ENCODE measurements at regions not wholly inside any gene's neighbourhood (a gene's known extent, or its start where the extent isn't known, plus 50 kb on each side); places are given as distances from the start of the nearest gene placed in this dataset.
"Not testable (repeated sequence)": the region's sequence is repeated elsewhere in the genome, so short reads cannot be mapped to it uniquely, and the experiment has no call there.

- DNase-seq = no peak
These were observed 1118.9 kb upstream of the CELF2 start for GRCh38 chr10:9898633-9899395.

DNA sequence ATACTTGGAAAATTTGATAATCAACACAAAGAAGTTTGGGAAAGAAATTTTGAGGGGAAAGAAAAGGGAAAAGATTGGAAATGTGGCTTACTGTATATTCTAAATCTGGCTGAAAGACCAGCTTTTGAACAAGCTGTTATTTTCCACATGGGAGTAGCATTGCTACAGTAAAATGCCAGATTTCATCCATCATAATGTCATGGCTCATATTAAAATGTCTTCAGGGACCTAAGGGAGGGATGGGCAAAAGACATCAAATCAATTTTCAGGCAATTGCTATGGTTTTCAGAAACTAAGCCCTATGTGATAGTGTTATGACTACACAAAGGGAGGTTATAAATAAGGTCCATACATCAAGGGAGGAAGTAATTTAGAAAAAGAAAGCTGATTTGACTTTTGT, 1116.9 kb upstream of the CELF2 start:
- DNase-seq = no peak

DNA sequence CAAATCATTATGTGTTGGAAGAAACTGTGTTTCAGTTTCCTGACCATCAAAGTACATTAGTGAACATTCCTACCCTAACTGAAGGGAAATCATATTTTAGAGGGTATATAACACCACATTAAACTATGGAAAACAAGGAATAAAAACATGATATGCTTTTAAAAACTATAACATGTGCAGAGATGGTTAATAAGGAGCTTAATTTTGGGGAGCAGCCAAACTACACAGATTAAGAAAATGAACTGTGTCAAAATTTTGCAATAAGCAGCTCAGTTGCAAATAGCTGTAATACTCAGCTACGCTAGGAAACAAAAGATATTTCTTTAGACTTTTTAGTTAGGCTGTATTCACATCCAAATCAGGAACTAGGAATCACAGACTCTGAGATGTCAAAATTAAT, 1115.7 kb upstream of the CELF2 start:
- DNase-seq = no peak

DNA sequence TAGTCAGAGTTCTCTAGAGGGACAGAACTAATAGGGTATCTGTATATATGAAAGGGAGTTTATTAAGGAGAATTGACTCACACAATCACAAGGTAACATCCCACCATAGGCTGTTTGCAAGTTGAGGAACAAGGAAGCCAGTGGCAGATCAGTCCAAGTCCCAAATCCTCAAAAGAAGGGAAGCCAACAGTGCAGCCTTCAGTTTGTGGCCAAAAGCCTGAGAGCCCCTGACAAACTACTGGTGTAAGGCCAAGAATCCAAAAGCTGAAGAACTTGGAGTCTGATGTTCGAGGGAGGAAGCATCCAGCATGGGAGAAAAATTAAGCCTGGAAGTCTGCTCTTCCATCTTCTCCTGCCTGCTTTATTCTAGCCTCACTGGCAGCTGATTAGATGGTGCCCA, 1107.2 kb upstream of the CELF2 start:
- DNase-seq = no peak

- DNase-seq = no peak
These were observed 1106.2 kb upstream of the CELF2 start for GRCh38 chr10:9911488-9911887.

GRCh38 chr10:9913876-9914514, 1103.7 kb upstream of the CELF2 start:
- no peak for DNase-seq

DNA sequence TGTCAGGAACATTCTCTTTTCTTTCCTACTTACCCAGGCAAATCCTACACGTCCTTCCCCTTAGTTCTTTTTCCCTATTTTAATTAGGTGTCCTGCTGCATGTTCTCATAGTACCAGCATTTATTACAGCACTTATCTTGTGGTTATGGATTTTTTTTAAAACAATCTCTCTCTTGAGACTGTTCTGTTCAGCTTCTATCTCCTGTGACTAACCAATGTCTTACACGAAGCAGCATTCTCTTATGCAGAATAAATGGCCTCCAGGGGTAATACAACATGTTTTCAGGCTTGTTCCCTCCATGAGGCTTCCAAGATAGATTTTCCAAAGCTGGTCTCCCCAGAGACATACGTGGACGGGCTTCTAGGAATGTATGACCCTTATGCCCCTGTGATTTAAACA, 1096.1 kb upstream of the CELF2 start:
- DNase-seq = no peak

DNA sequence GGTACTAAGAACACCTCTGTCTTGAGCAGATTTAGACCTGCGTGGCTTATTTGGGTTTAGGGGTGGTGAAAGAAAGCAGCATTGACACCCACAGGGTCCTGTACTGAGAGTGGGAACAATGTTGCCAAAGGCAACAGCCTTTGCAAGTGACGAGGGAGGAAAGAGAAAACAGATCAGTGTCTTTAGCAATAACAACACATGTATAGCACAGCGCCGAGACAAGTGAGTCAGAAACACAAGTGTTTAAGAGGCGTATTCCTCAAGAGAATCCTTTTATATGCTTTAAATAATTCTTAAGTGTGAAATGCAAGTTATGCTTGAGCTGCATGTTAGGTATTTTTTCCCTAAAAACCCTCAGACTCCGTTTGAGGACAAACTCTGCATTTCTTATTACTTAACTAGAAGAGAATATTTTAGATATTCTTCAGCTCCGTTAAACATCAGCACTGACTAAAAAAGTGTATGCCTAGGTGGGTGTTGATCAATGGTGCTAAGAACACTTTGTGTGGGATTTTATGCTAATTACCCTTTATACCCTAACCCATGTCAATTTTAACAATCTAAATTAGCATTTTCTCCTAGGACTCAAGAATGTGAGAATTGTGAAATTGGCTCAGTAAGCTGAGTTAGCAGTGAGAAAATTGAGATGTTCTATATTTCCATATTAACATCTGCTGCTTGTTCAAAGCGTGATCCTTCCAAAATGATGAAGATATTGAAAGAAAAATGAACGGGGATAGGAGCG, 1095.4 kb upstream of the CELF2 start:
- no peak for DNase-seq

DNA sequence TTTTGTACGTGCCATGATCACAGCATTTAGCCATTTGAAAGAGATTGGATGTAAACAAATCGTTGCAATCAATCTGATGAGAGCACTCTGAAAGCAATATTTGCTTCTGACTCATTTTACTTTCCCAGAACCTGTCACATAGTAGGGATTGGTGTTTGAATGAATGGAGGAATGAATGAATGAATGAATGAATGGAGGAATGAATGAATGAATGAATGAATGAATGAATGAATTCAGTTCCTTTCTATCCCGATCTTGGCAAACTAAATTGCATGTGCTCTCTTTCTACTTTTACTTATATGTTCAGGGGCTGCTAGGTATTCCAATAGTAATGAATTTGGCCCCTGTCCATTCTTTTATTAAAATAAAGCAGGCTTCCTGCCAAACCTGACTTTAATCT, 1091.7 kb upstream of the CELF2 start:
- no peak for DNase-seq

- no peak for DNase-seq
These were observed 1090.8 kb upstream of the CELF2 start for GRCh38 chr10:9926881-9927280.

DNA sequence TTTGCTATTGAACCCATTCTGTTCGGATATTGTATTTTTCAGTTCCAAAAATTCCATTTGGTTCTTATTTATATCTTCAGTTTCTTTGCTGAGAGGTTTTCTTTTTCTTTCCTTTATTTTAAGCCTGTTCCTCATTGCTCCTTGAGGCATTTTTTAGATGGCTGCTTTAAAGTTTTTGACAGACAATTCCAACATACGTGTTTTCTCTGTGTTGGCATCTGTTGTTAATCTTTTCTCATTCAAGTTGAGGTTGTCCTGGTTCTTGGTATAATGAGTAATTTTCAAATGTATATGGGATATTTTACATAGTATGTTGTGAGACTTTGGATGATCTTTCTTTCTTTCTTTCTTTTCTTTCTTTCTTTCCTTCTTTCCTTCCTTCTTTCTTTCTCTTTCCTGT, 1078.0 kb upstream of the CELF2 start:
- DNase-seq = no peak

DNA sequence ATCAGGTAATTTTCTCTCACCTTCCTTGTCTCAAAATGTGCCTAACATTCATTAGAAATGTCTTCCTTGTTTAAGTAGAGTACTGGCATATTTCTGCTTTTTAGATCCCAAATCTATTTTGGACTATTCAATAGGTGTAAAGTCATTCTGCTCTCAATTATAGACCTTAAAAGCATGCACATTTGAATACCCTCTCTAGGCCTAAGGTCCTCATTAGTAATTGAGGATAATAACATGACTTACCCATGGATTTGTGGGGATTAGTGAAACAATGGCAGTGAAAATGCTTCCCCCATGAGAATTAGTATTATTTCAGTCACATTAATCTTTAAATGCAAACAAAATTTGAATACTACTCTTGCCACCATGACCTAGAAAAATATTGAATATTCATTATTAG, 1073.0 kb upstream of the CELF2 start:
- no peak for DNase-seq

GRCh38 chr10:9950070-9950469, 1067.6 kb upstream of the CELF2 start:
- DNase-seq = no peak

DNA sequence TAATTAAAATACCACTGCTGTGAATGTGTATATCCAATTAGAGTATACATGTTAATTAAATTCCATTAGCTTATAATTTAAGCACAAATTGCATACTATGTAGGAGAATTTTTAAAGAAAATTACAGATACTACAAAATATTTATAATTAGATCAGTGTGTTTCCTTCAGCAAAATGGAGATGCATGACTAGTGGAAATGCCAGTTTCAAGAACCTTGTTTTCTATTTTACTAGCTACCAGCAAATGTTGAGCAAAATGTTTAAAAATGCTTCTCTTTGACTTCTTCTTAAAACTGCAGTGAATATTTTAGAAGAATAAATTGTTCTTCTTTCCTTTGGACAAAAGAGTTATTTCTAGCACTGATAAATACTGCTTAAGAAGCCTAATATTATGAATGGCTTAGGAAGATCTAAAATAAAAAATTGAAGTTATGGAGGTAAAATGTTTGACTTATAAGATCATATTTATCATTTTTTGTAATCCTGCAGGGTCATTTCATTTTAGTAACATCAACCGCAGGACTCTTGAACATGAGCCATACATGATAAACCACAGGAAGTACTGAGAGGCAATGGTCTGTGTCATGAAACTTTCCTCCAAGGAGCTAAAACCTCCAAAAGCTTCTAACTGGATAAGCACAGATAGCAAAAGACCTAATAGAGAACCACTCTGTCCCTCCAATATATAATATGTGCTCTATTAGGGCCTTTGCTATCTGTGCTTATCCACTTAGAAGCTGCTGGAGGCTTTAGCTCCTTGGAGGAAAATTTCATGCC, 1066.0 kb upstream of the CELF2 start:
- DNase-seq = no peak

GRCh38 chr10:9957351-9957750, 1060.3 kb upstream of the CELF2 start:
- DNase-seq = no peak

DNA sequence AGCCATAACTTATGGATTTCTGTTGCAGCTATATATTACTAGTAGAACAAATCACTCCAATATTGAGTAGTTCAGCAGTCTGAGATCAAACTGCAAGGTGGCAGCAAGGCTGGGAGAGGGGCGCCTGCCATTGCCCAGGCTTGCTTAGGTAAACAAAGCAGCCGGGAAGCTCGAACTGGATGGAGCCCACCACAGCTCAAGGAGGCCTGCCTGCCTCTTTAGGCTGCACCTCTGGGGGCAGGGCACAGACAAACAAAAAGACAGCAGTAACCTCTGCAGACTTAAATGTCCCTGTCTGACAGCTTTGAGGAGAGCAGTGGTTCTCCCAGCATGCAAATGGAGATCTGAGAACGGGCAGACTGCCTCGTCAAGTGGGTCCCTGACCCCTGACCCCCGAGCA, 1059.8 kb upstream of the CELF2 start:
- not testable (repeated sequence) for DNase-seq

- DNase-seq = no peak
These were observed 1052.3 kb upstream of the CELF2 start for GRCh38 chr10:9965341-9965740.

DNA sequence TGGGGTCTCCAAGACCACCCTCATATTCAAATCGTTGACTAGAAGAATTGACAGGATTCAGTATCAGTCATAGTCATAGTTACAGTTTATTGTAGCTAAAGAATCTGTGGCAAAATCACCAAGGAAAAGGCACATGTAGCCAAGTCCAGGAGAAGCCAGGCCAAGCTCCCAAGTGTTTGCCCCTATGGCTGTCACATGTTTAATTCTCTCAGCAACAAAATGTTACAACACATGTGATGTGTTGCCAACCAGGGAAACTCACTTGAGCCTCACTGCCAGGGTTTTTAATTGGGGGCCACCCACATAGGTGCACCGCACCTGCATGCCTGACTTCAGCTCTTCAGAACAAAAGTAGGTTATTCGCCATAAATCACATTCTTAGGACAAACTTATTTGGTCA, 1030.9 kb upstream of the CELF2 start:
- no peak for DNase-seq

DNA sequence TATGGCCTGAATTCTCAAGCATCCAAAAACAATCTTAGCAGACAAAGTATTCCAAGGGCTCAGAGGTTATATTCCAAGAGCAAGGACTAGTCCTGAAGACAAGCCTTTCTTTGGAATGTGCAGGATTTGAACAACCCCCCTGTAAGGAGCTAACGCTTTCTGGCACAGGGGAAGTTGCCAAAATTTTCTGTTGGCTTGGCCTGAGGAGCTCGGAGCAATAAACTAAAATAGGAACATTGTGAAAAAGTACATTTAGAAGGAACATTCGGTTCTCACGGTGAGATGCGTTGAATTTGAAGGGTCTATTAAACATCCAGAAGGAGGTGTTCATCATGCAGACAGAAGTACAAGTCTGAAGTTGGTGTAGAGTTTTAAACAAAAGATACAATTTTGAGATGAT, 1030.5 kb upstream of the CELF2 start:
- no peak for DNase-seq

- DNase-seq = no peak
These were observed 1025.0 kb upstream of the CELF2 start for GRCh38 chr10:9992661-9993060.

- DNase-seq = no peak
These were observed 1023.5 kb upstream of the CELF2 start for GRCh38 chr10:9994131-9994530.

DNA sequence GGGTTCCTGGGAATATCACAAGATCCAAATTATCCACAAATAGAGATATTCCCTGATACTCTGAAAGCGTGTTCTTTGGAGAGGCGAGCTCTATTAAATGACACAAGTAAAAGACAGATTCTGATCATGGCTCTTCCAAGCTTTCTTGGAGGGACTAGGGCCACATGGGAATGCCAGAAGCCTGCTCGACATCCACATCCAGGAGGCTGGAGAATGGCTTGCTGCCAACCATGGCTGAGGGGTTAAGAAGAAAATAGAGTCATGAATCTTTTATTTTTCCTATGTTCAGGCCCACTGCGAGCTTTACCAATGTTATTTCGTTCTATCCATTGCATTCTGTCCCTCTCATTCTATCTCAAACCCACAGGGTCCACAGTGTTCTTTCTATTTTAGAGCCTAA, 1018.0 kb upstream of the CELF2 start:
- DNase-seq = no peak

DNA sequence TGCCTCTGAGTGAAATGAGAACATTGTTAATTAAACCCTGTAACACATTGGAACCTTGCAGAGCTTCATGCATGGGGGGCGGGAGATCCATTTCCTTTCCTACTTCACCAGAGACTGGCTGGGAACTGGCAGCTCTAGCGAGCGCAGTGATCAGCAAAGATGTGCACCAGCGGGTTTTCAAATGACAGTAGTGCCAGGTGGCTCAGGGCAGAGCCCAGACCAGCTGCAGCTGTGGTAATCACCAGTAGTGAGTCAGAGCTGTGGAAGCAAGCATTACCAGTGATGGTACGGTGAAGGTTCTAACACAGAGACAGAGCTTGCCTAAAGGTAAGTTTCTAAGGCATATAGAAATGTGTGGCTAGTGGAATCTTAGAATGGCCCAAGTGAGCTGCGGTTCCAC, 1009.7 kb upstream of the CELF2 start:
- no peak for DNase-seq
